ENCODE measurements at regions not wholly inside any gene's neighbourhood (a gene's known extent, or its start where the extent isn't known, plus 50 kb on each side); places are given as distances from the start of the nearest gene placed in this dataset.

- no peaks in the 10 kb centered on the region for H3K27me3 ChIP-seq (replicated peaks; ENCODE audit: control insufficient read depth, insufficient read depth, low read length)
- no peaks in the 10 kb centered on the region for H3K36me3 ChIP-seq (ENCODE audit: control insufficient read depth, insufficient read depth, low read length, severe bottlenecking)
- DNase-seq (ENCODE audit: low read depth) = no peak
- H3K4me3 ChIP-seq (ENCODE audit: low read length) = no peak overlapping the region
- no peak overlapping the region for H3K9ac ChIP-seq (ENCODE audit: low read length)
- peaks cover 7% of the 10 kb centered on the region for H3K4me1 ChIP-seq (ENCODE audit: control insufficient read depth, insufficient read depth, low read length)
- no peaks in the 10 kb centered on the region for H3K9me3 ChIP-seq (ENCODE audit: control insufficient read depth, low read length)
Measured at GRCh38 chr4:121221608-121222007, 57.5 kb upstream of the TNIP3 start.

GRCh38 chr4:121221201-121221600 lies 57.1 kb upstream of the TNIP3 start:
- Histone ChIP-seq H3K4me3 (ENCODE audit: low read length) (no peak overlapping the region), H3K9ac (ENCODE audit: low read length) (no peak overlapping the region), H3K36me3 (ENCODE audit: control insufficient read depth, insufficient read depth, low read length, severe bottlenecking) (no peaks in the 10 kb centered on the region), H3K27me3 (replicated peaks; ENCODE audit: control insufficient read depth, insufficient read depth, low read length) (no peaks in the 10 kb centered on the region), H3K9me3 (ENCODE audit: control insufficient read depth, low read length) (no peaks in the 10 kb centered on the region), H3K4me1 (ENCODE audit: control insufficient read depth, insufficient read depth, low read length) (peaks cover 7% of the 10 kb centered on the region)
- DNase-seq (ENCODE audit: low read depth) = no peak

- no peak overlapping the region for H3K4me3 ChIP-seq (ENCODE audit: low read length)
- H3K9me3 ChIP-seq (ENCODE audit: control insufficient read depth, low read length) = no peaks in the 10 kb centered on the region
- H3K4me1 ChIP-seq (ENCODE audit: control insufficient read depth, insufficient read depth, low read length) = peaks cover 7% of the 10 kb centered on the region
- H3K9ac ChIP-seq (ENCODE audit: low read length) = no peak overlapping the region
- H3K27me3 ChIP-seq (replicated peaks; ENCODE audit: control insufficient read depth, insufficient read depth, low read length) = no peaks in the 10 kb centered on the region
- H3K36me3 ChIP-seq (ENCODE audit: control insufficient read depth, insufficient read depth, low read length, severe bottlenecking) = no peaks in the 10 kb centered on the region
- no peak for DNase-seq (ENCODE audit: low read depth)
Measured at GRCh38 chr4:121220698-121221097, 56.6 kb upstream of the TNIP3 start.

- Histone ChIP-seq H3K4me3 (ENCODE audit: low read length) (no peak overlapping the region), H3K27me3 (replicated peaks; ENCODE audit: control insufficient read depth, insufficient read depth, low read length) (no peaks in the 10 kb centered on the region), H3K36me3 (ENCODE audit: control insufficient read depth, insufficient read depth, low read length, severe bottlenecking) (no peaks in the 10 kb centered on the region), H3K9me3 (ENCODE audit: control insufficient read depth, low read length) (no peaks in the 10 kb centered on the region), H3K9ac (ENCODE audit: low read length) (no peak overlapping the region), H3K4me1 (ENCODE audit: control insufficient read depth, insufficient read depth, low read length) (peaks cover 7% of the 10 kb centered on the region)
- peak; percentile 62 for DNase-seq (ENCODE audit: low read depth)
Measured at GRCh38 chr4:121219227-121219626, 55.1 kb upstream of the TNIP3 start.

- DNase-seq (ENCODE audit: low read depth) = peak; percentile 90
- Histone ChIP-seq H3K9me3 (ENCODE audit: control insufficient read depth, low read length) (no peaks in the 10 kb centered on the region), H3K9ac (ENCODE audit: low read length) (no peak overlapping the region), H3K4me1 (ENCODE audit: control insufficient read depth, insufficient read depth, low read length) (peaks cover 7% of the 10 kb centered on the region), H3K36me3 (ENCODE audit: control insufficient read depth, insufficient read depth, low read length, severe bottlenecking) (no peaks in the 10 kb centered on the region), H3K4me3 (ENCODE audit: low read length) (no peak overlapping the region), H3K27me3 (replicated peaks; ENCODE audit: control insufficient read depth, insufficient read depth, low read length) (no peaks in the 10 kb centered on the region)
Measured at GRCh38 chr4:121217351-121217750, 53.2 kb upstream of the TNIP3 start.

GRCh38 chr4:121216461-121216860 lies 52.3 kb upstream of the TNIP3 start:
- H3K36me3 ChIP-seq (ENCODE audit: control insufficient read depth, insufficient read depth, low read length, severe bottlenecking) = no peaks in the 10 kb centered on the region
- no peak overlapping the region for H3K4me3 ChIP-seq (ENCODE audit: low read length)
- peaks cover 7% of the 10 kb centered on the region for H3K4me1 ChIP-seq (ENCODE audit: control insufficient read depth, insufficient read depth, low read length)
- no peak overlapping the region for H3K9ac ChIP-seq (ENCODE audit: low read length)
- no peaks in the 10 kb centered on the region for H3K9me3 ChIP-seq (ENCODE audit: control insufficient read depth, low read length)
- no peak for DNase-seq (ENCODE audit: low read depth)
- H3K27me3 ChIP-seq (replicated peaks; ENCODE audit: control insufficient read depth, insufficient read depth, low read length) = no peaks in the 10 kb centered on the region

GRCh38 chr4:121213940-121214339 lies 49.8 kb upstream of the TNIP3 start:
- Histone ChIP-seq H3K4me1 (ENCODE audit: control insufficient read depth, insufficient read depth, low read length) (peaks cover 7% of the 10 kb centered on the region), H3K36me3 (ENCODE audit: control insufficient read depth, insufficient read depth, low read length, severe bottlenecking) (no peaks in the 10 kb centered on the region)
- no peak for DNase-seq (ENCODE audit: low read depth)

More at GRCh38 chr4:121213940-121214339, 49.8 kb upstream of the TNIP3 start:
- Histone ChIP-seq H3K9ac (ENCODE audit: low read length) (no peak overlapping the region), H3K9me3 (ENCODE audit: control insufficient read depth, low read length) (no peaks in the 10 kb centered on the region), H3K4me3 (ENCODE audit: low read length) (no peak overlapping the region), H3K27me3 (replicated peaks; ENCODE audit: control insufficient read depth, insufficient read depth, low read length) (no peaks in the 10 kb centered on the region)
